Spleen (tissue), 7 donors: ENCODE measurements at regions not wholly inside any gene's neighbourhood (a gene's known extent, or its start where the extent isn't known, plus 50 kb on each side); places are given as distances from the start of the nearest gene placed in this dataset.

ENCODE experiments used
- CTCF ChIP-seq, 11 experiments: fragments of 200-600 bp in 7 of 11; fragments of 450-650 bp in 4 of 11; sonication (generic) in 4 of 11; IDR thresholded peaks in 8 of 11; conservative IDR thresholded peaks in 3 of 11; 1 replicate in 7 of 11; 2 replicates in 4 of 11; pipeline versions ENCODE4 v1.4.0 to v1.8.0; 2016 to 2021; ENCODE audit warnings: antibody characterized with exemption in 11 of 11, inconsistent platforms in 4 of 11, mild to moderate bottlenecking in 1 of 11
- POLR2A ChIP-seq, 3 donors: fragments of 450-650 bp; IDR thresholded peaks; one replicate each; pipeline ENCODE4 v1.5.1; 2017; ENCODE audit warnings: antibody characterized with exemption in 3 of 3, mild to moderate bottlenecking in 1 of 3
- donor health status: DM: no; HTN: no; CAD: no; lungs with moderate emphysema.
- donor health status: DM: no; HTN: no; CAD: no.
- donor health status: DM: no; HTN: no; CAD: no.

DNA sequence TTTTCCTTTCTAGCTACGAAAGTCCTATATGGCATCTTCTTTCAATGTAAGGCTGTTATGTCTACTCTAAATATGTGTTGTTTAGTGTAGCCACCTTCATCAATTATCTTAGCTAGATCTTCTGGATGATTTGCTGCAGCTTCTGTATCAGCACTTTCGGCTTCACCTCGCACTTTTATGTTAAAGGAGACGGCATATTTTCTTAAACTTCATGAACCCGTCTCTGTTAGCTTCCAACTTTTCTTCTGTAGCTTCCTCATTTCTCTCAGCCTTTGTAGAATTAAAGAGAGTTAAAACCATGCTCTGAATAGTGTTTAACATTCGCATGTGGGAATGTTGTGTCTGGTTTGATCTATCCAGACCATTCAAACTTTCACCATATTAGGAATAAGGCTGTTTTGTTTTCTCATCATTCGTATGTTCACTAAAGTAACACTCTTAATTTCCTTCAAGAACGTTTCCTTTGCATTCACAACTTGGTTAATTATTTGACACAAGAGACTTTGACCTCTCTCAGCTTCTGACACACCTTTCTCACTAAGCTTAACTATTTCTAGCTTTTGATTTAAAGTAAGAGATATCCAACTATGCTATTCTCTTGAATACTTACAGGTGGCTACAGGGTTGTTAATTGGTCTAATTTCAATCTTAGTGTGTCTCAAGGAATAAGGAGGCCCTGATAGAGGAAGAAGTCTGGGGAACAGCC, 476.8 kb downstream of the GABRG1 start:
- TF ChIP-seq POLR2A (IDR thresholded peaks at IDR 0.05) (no peak), CTCF (IDR thresholded peaks at IDR 0.05 in 8 of 11, conservative IDR thresholded peaks at IDR 0.05 in 3 of 11) (no peak)
